IPS-18c (cell line): ENCODE measurements at regions not wholly inside any gene's neighbourhood (a gene's known extent, or its start where the extent isn't known, plus 50 kb on each side); places are given as distances from the start of the nearest gene placed in this dataset.
A peak's percentile ranks its signal among the peaks of the same experiment; 100 is the strongest.
"Not testable (repeated sequence)": the region's sequence is repeated elsewhere in the genome, so short reads cannot be mapped to it uniquely, and the experiment has no call there.

Experiments
- H3K4me3 ChIP-seq: 2 replicates; pipeline ENCODE4 v1.7.0; 2013; ENCODE audit warnings: low read depth, mild to moderate bottlenecking, low read length, moderate library complexity; ENCODE audit not compliant: insufficient read depth
- H3K9me3 ChIP-seq: one replicate; pipeline ENCODE4 v1.6.1; 2013; ENCODE audit warnings: mild to moderate bottlenecking, low read length, moderate library complexity; ENCODE audit not compliant: control insufficient read depth, insufficient read depth

- Histone ChIP-seq H3K9me3 (no peaks in the 10 kb centered on the region), H3K4me3 (no peak overlapping the region)
Observed at GRCh38 chr9:97188545-97188944, 118.9 kb upstream of the CCDC180 start.

DNA sequence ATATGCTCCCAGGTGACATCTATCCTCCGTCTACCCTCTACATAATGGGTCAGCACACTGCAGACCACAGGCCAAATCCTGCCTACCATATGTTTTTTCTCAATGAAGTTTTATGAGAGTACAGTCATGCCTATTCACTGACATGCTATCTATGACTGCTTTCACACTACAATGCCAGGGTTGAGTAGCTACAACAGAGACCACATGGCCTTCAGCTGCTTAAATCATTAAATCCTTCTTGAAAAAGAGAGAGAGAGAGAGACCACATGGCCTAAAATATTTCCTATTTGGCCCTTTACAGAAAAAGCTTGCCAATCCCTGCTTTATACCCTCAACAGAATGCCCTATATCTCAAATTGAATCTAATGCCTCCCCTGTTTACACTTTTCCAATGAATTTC is 119.8 kb upstream of the CCDC180 start:
- H3K9me3 ChIP-seq, result not testable (repeated sequence)

GRCh38 chr9:97186493-97186892 is 121.0 kb upstream of the CCDC180 start:
- Histone ChIP-seq H3K4me3 (no peak overlapping the region), H3K9me3 (no peaks in the 10 kb centered on the region)

More for the DNA sequence above, 119.8 kb upstream of the CCDC180 start:
- not testable (repeated sequence) for H3K4me3 ChIP-seq

GRCh38 chr9:97182532-97182931 is 124.9 kb upstream of the CCDC180 start:
- H3K9me3 ChIP-seq, result not testable (repeated sequence)

GRCh38 chr9:97179616-97180015 is 127.8 kb upstream of the CCDC180 start:
- Histone ChIP-seq H3K9me3 (no peaks in the 10 kb centered on the region), H3K4me3 (no peak overlapping the region)

More at GRCh38 chr9:97182532-97182931, 124.9 kb upstream of the CCDC180 start:
- not testable (repeated sequence) for H3K4me3 ChIP-seq

DNA sequence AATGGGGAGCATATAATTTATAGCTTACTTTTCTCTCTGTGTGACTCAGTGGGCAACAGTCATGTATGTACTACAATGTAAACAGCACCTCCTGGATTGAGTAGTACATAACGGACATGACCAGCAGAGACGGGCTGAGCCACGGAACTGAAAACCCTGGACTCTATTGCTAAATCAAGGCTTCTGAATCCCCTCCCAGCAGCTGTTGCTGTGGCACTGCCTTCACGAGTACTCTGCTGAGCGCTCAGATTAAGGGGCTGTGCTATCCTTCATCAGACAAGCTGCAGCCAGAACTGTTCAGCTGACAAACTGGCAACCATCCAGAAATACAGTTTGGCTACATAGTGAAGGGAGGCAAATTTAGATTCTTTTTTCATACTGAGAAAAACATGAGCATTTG is 131.3 kb upstream of the CCDC180 start:
- Histone ChIP-seq H3K4me3 (no peak overlapping the region), H3K9me3 (no peaks in the 10 kb centered on the region)

DNA sequence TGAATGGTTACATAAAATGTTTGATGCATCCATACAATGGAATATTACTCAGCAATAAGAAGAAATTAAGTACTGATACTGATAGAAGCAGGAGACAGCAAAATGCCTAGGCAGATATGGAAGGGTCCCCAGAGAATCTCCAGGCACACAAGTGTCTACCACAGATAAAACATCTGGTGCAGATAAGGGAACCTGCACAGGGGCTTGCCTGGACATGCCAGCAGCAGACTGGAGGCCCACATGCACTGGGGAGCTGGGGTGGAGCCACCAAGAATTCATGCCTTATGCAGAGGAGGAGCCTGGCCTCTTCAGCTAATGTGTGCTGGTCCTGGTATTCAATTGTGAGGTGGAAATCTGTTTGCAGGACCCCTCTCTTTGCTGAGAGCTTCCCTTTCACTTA is 129.2 kb upstream of the CTSV start:
- not testable (repeated sequence) for H3K9me3 ChIP-seq, H3K4me3 ChIP-seq

DNA sequence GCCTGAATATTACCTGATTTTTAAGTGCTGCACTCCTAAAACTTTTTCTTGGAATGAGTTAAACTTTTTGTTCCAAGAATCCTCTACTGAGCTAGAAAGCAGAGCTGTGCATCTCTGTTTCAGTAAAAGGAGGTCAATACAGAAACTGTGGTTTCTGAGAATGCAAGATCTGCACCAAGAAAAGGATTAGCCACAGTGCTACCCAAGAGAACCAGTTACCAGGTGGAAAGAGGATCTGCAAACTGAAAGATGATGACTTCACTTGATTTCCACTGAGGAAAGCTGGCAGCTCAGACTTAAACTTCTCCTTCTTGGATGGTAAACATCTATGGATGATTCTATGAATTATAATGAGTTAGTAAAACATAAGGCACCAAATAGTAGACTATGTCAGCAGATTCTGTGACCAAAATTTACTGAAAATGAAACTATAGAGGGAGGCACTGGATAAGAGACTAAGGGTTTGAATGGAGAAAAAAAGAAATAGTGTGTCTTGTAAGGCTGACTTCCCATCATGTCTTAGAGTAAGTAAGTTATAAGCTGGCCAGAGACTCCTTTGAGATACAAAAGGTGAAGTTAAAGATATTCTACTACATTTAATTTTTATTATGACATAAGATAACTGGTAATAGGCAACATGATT is 127.7 kb upstream of the CTSV start:
- H3K9me3 ChIP-seq, H3K4me3 ChIP-seq: not testable (repeated sequence)

DNA sequence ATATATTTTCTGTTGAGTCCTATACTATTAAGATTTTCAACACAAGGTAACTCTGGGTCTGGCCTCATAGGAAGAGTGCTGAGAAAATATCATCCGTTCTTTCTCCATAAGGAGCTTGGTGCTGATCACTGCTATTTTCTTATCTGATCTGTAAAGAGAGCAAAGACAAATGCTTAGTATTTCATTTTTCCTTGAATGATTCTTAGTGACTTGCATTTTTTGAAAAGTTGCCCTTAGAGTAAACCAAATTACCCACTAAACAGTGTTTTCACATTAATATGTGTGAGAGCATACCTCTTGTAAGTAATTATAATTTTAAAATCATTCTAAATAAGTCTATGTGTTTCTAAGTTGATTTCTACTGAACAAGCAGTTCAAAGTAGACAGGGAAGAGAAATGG is 121.3 kb upstream of the CTSV start:
- Histone ChIP-seq H3K9me3 (no peaks in the 10 kb centered on the region), H3K4me3 (no peak overlapping the region)

- not testable (repeated sequence) for H3K4me3 ChIP-seq, H3K9me3 ChIP-seq
Observed at GRCh38 chr9:97158722-97159121, 119.8 kb upstream of the CTSV start.

- H3K9me3 ChIP-seq, H3K4me3 ChIP-seq: not testable (repeated sequence)
Observed at GRCh38 chr9:97155441-97155840, 116.5 kb upstream of the CTSV start.

DNA sequence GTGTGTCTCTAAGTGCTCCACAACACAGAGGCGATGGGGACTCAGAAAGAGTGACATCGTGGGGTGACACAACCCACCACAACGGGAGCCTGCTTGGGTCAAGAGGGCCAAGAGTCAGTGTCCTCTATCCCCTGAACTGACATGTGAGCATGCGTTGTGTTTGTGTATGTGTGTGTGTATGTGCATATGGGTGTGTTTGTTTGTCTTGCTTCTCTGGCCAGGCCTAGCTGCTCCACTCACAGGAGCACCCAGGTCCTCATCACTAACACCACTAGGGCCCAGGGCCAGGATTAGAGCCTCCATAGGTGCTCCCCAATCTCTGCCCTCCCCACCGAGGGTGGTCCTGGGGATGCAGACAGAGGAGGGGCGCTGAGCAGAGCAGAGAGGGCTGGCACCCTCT is 115.0 kb upstream of the CTSV start:
- Histone ChIP-seq H3K4me3 (no peak overlapping the region), H3K9me3 (no peaks in the 10 kb centered on the region)

DNA sequence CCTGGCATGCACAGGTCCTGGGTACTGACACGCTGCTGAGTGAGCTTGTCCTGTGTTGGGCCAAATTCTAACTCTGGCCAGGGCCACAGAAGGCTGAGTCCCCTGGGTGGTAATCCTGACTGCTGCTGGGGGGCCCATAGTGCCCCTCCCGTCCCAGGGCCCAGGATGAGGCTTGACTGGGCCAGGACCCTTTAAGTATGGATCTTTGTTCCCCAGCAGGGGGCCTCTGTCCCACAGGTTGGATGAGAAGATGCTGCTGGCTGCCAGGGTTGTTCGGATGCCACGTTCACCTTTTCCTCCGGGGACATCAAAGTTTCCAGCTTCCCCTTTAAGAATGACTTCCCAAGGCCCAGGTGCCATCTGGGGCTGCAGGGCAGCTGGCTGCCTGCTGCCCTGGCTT is 114.2 kb upstream of the CTSV start:
- H3K9me3 ChIP-seq, H3K4me3 ChIP-seq: not testable (repeated sequence)

GRCh38 chr9:97150471-97150870 is 111.5 kb upstream of the CTSV start:
- not testable (repeated sequence) for H3K4me3 ChIP-seq

DNA sequence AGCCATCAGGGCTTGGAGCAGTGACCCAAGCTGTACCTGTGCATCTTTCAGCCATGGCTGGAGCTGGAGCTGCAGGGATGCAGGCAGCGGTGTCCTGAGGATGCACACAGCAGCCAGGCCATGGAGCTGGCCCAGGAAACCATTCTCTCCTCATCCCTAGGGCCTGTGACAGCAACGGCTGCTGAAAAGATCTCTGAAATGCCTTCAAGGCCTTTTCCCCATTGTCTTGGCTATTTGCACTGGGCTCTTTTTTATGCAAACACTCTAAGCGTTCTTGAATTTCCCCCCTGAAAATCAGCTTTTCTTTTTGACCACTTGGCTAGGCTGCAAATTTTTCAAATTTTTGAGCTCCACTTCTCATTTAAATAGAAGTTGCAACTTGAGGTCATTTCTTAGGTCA is 109.5 kb upstream of the CTSV start:
- H3K9me3 ChIP-seq, result not testable (repeated sequence)
- 0 out of 2 replicates have a peak overlapping the region, but pooled peaks have one; percentile 15 for H3K4me3 ChIP-seq

More at GRCh38 chr9:97150471-97150870, 111.5 kb upstream of the CTSV start:
- H3K9me3 ChIP-seq, result not testable (repeated sequence)

DNA sequence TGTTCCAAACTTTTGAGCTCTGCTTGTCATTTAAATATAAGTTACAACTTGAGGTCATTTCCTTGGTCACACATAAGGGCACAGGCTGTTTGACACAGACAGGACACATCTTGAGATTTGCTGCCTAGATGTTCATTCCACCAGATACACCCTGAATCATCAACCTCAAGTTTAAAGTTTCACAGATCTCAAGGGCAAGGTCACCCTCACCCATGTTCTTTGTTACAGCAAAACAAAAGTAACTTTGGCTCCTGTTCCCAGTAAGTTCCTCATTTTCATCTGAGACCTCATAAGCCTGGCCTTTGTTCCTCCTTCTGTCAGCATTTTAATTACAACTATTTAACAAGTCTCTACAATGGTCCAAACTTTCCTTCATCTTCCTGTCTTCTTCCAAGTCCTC is 106.7 kb upstream of the CTSV start:
- H3K4me3 ChIP-seq, H3K9me3 ChIP-seq: not testable (repeated sequence)

- Histone ChIP-seq H3K4me3 (no peak overlapping the region), H3K9me3 (peaks cover 2% of the 10 kb centered on the region)
Observed at GRCh38 chr9:97140566-97140965, 101.6 kb upstream of the CTSV start.

DNA sequence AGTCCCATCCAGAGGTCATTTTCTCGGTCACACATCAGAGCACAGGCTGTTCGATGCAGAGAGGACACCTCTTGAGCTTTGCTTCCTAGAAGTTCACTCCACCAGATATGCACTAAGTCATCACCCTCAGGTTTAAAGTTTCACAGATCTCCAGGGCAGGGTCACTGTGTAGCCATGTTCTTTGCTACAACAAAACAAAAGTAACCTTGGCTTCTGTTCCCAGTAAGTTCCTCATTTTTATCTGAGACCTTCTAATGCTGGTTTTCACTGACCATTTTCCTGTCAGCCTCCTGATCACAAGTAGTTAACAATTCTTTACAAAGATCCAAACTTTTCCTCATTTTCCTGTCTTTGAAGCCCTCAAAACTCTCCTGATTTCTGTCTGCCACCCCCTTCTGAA is 97.5 kb upstream of the CTSV start:
- H3K4me3 ChIP-seq, result no peak overlapping the region
- H3K9me3 ChIP-seq, result no peaks in the 10 kb centered on the region

GRCh38 chr9:97133966-97134365 is 95.0 kb upstream of the CTSV start:
- H3K4me3 ChIP-seq, H3K9me3 ChIP-seq: not testable (repeated sequence)
